NCI-H2081 (cell line): ENCODE measurements at regions not wholly inside any gene's neighbourhood (a gene's known extent, or its start where the extent isn't known, plus 50 kb on each side); places are given as distances from the start of the nearest gene placed in this dataset.
A peak's percentile ranks its signal among the peaks of the same experiment; 100 is the strongest.
"Not testable (repeated sequence)": the region's sequence is repeated elsewhere in the genome, so short reads cannot be mapped to it uniquely, and the experiment has no call there.

Source experiments
- DNase-seq, 2 experiments: peaks; one replicate each; lab custom pipeline; 2025; lab: John Stamatoyannopoulos, UW

DNA sequence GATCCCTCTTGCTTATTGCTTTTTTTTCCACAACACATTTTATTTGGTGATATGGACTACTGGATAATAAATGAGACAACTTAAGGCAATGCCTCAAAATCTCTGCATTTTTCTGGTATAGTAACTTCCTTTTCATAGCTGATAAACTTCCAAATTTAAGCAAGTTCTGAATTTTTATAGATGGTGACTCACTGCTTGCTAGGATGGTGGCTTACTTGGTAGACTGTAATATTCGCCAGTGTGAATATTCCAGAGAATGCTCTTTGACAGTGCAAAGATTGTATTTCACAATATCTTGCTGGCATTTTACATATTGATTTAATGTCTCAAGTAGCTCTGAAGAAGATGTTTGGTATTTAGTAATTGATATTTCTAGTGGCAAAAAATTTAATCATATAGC, 472.4 kb downstream of the TFEC start:
- no peak for DNase-seq

DNA sequence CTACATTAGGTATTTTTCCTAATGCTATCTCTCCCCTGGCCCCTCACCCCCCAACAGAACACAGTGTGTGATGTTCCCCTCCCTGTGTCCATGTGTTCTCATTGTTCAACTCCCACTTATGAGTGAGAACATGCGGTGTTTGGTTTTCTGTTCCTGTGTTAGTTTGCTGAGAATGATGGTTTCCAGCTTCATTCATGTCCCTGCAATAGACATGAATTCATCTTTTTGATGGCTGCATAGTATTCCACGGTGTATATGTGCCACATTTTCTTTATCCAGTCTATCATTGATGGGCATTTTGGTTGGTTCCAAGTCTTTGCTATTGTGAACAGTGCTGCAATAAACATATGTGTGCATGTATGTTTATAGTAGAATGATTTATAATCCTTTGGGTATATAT, 473.3 kb downstream of the TFEC start:
- DNase-seq: not testable (repeated sequence)

DNA sequence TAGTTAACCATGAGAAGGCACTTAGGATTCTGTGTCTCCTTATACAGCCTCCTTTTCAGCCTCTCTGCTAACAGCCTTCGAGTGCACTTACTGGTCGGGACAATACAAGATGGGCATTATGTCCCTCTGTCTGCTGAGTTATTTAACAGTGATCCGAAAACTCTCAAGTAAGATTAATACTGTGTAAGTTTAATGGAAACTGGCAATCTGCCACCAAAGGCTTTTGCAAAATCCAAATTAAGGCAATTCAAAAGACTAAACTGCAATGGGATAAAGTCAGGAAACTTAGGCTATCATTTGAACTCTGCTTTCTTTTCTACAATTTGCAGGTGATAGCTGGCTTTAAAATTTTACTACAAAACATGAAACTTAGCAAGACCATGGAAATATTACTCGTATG, 477.8 kb downstream of the TFEC start:
- no peak for DNase-seq

DNA sequence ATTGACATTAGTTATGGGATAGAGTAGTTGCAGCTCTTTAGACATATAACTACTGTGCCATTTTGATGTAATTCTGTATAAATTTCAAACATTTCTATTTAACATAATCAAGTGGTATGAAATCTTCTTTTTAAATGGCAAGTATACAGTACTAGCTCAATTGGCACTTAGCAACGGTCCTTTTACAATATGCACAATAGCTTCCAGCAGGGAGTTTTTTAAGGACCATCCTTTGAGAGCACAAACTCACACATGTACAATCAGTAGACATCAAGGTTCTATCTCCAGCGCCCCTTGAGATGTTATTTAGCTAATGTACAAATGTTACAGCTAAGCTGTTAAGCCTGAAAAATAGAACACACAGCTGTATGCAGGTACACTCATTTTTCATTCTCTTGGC, 480.7 kb downstream of the TFEC start:
- DNase-seq: no peak

DNA sequence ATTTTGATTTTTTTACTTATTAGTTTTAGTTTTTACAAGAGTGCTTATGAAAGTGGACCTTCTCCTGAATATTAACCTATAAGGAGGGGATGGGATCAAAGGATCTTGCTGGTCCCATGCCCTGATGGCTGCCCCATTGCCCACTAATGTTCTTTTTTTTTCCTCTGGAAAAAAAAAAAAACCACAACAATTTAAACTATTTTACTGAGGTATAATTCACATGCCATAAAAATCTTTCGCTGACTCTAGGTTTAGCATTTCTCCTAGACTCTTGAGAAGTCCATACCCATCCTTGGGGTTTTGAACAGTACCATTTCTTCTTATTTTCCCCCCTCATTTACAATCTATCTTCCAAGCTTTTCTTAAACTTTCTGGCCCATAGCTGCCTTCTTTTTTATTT, 481.8 kb downstream of the TFEC start:
- DNase-seq: no peak

DNA sequence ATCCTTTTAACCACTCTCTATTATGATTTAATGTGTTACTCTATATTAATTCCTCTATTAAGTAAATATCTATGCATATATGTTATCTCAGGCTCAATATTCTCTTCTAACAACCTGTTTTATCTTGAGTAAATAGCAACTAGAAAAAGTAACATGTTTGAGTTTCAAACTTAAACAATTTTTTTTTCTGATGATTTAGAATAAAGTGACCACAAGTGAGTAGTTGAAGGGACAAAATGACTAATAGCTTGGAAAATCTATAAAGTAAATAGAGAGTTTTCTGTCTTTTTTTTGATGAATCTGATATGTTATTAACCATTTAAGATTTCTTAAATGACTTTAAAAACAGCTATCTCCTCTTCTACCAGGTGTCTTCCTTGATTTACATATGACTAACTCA, 483.8 kb downstream of the TFEC start:
- DNase-seq: no peak

DNA sequence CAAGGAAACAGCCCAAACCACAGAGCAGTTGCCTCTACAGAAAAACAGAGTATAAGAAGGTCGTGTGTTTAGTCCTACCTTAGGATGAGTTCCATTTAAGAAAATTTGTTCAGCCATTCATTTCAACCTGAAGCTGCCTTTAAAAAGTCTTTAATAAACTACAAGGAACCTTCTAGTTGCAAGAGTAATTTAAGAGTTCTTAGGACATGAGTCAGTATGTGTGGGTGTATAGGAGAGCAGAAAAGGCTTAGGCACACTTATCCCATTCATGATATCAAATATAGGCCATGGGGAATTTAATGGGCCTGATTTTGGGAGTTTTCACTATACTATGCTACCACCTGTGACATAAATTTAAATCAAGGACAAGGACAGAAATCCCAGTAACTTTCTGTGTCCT, 496.8 kb downstream of the TFEC start:
- DNase-seq: no peak

DNA sequence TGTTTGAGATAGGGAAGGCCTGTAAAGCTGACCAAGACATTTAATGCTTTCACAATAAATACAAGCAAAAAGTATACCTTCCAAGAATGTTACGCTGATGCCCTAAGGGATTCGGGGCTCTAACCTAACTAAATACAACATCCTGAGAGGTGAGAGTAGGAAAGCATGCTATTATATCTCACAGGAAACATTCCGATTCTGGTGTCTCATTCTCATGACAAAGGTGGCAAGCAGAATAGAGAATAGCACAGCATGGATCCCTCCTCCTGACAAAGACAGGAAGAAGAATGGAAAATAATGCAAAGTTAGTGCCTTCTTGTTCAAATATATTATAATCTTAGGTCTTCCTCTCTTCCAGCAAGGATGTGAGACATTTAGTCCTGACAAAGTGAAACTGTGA, 504.3 kb downstream of the TFEC start:
- peak in 1 of 2 experiments; percentile 18 for DNase-seq

DNA sequence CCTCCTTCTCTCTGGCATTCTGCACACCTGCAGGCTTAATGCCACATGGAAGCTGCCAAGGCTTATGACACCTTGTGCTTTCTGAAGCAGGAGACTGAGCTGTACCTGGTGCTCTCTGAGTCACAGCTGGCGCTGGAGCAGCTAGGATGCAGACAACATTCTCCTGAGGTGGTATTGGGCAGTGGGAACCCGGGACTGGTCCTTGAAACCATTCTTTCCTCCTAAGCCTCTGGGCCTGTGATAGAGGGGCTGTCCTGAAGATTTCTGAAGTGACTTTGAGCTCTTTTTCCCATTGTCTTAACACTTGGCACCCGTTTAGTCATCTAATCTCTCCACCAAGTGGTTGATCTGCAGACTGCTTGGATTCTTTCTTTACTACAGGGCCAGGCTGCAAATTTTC, 508.4 kb downstream of the TFEC start:
- no peak for DNase-seq

DNA sequence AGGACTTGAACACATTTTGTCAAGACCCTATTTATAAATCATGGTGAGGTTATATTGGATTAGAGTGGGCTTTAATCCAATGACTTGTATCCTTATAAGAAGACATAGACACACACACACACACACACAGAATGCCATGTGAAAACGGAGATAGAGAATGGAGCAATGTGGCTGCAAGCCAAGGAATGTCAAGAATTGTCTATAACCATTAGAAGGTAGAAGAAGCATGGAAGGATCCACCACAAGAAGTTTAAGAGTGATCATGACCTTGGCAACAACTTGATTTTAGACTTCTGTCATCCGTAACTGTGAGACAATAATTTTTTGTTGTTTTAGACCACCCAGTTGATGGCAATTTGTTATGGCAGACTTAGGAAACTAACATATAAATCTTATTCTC, 514.2 kb downstream of the TFEC start:
- no peak for DNase-seq

DNA sequence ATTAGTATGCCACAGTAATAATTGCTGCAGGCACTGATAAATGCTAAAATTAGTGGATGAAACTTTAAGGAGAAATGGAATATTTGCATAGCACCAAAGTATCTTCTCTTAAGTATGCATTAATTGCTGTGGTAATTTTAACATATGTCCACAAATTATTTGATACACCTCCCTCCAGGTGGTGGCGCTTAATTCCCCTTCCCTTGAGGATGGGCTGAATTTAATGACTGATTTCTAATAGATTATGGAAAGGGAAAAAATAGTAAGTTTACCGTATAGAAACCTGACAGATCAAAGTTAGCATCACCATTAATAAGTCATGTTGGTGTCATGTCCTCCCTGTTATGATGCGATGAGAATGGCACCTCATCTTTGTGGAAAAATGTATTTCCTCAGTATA, 519.2 kb downstream of the TFEC start:
- no peak for DNase-seq

DNA sequence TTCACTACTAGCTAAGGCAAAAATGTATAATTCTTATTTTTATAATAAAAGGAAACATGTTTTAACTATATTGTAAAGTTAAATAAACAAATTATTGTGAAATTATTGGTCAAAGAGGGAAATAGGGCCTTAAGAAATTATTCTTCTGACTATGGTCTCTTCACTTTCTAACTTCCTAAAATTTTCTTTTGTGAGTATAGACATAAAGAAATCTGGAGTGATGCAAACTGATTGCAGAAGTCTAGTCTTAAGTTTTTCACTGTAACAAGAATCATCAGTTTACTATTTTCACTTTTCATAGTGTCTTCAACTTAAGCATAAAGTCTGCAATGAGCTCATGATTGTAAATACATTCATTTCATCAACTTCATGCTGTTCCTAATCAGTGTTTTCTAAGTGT, 525.4 kb downstream of the TFEC start:
- DNase-seq: no peak

DNA sequence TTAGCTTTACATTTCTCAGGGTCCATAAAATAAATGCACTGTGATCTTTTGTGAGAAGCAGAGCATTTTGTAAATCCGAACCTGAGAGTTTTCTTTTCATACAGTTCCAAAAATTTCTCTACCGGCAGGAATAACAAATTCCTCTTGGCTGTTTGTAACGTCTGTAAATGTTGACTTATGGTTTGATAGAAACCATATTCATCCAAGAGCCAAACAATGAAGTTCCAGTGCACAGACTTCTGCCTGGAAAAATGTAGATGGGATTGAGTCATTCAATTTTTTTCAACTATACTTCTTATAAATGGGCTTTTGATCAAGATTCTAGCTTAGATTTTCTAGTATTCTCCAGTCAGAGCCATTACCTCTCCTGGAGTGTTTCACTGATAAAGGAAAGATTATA, 530.6 kb downstream of the TFEC start:
- DNase-seq: no peak

DNA sequence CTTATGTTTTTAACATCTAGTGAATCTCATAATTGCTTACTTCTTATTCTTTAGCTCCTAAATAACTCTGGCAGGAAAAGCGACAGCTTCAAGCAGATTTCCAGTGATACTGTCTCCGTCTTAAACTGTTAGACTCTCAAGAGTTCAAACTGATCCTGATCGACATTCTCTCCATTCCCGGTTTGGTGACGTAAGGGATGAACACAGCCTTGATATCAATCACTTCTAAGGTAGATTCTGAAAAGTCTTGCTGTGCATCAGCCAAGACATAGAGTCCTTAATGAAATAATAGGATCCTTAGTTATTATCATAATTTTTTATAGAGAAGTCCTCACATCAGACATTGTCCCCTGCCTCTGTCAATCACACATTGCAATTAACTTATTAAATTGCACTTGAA, 534.6 kb downstream of the TFEC start:
- no peak for DNase-seq

DNA sequence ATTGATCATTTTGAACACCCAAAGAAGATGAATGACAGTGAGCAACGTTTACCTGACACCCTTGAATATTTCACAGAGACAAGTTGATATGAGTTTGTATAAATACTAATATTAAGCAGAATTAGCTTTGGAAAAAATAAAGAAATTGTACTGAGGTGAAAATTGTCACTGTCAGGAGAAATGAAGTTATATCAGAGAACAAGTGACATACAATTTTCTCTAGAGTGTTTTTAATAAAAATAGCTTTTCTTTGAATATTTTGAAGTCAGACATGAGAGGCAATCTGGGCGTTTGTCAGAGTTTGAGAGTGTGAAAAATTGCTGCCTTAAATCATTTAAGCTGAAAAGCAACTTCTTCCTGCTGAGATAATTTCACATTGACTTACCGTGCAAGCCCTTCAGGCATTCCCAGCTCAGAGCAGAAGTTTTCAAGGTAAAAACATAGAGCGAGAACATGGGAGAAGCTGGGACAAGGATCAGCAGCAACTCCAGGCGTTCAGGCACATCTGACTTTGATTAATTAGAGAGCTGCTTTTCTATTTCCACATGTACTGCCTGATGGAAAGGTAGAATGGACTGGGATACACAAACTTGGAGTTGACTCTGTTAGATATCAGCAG, 535.9 kb downstream of the TFEC start:
- DNase-seq: peak in 1 of 2 experiments; percentile 39

DNA sequence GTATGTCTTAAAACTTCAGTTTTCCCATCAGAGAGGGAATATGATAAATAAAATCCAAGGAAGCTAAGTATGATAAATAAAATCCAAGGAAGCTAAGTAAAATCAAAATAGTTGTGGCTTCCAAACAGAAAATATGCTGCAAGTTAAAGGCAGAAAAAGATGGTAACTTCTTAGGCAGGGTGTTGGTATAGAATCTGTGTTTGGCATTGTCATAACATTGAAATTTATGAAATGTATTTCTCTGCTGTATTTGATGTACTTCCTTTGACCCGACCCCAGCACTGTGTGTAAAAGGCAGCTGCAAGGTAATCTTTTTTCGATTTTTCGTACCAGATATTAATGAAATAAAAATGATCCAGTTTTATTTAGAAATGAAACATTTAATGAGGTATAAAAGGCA, 537.2 kb downstream of the TFEC start:
- DNase-seq: no peak

DNA sequence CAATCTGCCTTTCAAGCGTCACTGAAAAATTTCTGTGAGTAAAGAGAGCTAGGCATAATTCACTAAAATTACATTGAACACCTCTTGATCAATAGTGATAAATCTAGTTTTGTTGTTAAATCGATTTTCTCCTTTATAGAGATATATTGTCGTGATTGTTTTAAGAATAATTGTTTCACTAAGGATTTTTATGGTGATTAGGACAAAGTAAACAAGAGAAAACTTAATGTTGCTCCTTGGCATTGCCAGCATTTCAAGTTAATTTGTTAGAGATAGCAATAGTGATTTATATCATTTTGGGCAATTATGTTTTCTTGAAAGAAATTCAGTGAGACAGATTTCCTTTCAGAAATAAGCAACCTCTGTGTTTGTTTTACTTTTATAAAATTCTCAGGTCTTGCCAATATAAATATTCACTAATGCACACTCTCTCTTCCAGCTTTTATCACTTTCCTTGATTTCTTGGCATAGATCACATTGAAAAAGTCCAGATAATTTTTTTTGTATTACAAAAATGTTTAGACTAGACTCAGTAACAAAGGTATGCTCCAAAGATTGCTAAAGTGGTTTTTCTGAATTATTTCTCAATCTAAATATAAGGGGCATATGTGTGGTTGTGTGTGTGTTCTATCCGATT, 538.7 kb downstream of the TFEC start:
- DNase-seq: peak; percentile 20 to 73

DNA sequence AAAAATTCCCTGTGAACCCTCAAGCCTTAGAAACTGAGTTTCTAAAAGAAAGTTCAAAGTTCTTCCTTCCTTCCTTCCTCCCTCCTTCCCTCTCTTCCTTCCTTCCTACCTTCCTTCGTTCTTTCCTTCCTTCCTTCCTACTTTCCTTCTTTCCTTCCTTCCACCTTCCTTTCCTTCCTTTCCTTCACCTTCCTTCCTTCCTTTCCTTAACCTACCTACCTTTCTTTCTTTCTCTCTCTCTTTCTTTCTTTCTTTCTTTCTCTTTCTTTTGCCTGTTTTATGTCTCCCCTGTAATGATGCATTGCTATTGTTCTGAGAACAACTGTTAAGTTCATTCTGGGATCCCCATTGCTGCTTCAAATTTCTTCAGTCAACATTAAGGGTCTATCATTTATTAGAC, 551.1 kb downstream of the TFEC start:
- no peak for DNase-seq

DNA sequence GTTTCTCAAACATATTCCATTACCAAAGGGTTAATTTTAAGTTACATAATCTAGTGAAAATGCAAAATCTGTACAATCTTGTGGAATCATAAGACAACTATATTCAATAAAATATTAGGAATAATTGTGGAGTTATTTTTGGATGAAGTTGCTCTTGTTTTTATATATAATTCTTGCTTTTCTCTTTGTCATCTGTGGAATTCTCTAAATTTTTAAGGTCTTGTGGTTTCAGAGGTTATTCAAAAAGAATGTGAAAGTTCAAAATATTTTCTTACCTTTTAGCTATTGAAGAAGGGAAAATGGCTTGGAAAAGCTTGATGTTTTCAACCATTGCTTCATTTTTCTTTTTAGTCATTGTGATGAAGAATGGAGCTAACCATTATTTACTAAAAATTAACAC, 552.1 kb downstream of the TFEC start:
- DNase-seq: no peak

DNA sequence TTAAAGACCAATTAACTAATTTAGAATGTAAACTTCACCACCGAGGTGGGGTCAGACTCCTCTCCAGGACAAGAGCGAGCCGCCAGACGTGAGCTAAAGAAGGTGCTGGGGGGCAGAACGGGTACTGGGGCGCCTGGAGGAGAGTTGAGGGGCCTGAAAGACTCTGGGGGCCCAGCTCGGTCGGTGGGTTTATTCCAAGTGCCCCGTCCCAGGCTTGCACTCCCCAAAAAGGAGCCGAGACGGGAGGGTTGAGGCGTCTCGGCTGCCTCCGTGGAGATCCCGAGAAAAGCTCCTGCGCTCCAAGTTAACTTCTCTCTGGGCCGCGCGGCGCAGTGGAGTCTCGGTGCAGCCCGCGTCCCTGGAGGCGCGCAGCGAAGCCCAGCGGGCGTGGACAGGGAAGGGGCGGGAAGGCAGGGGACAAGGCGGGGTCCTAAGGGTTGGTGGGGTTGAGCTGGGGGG, 553.3 kb downstream of the TFEC start:
- DNase-seq: no peak

DNA sequence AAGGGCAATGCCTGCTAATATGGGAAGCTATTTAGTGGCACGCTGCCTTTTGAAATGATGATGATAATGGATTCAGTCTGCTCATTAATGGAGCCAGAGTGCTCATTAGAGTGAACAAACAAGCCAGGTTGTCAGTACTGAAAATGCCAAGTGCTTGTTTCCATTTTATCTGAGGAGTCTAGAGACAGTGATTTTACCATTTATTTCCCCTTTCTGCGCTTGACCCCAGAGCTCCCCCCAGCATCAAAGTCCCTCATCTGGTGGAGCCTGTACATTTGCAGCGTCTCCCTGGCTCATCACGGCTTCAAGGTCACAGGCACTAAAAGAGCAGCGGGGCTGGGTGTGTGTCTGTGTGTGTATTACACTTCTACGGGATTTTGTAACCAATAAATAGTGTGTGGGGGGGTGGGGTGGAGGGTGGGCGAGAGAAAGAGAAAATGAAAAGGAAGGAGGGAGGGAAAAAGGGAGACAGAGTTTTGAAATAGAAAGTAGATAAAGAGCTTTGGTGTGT, 553.8 kb downstream of the TFEC start:
- DNase-seq: peak; percentile 36 to 82

DNA sequence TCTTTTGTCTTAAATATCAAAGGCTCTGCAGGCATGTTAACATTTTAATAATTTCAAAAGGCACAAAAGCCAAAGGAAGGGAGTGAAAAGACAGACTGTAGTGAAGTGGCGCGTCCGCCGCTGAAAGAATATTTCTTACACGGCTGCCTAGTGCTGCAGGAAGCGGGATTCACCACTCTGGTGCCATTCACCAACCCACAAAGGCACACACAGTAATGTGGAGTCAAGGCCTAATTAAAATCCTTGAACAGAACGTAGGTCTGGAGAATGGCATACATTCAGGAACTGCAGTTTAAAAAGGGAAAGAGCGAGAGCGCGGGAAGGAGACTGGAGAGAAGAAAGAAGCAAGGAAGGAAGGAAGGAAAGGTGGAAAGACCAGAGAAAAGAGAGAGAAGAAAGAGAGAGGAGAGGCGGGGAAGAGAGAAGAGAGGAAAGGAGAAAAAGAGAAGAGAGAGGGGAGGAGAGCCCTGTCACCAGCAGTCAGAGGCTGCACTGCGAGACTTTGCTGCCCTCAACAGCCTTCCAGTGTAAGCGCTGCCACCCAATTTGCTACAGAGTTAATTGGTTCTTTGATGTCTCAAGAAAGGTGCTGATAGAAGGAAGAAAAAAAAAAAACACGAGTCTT, 554.0 kb downstream of the MDFIC start:
- peak in 1 of 2 experiments; percentile 24 for DNase-seq

DNA sequence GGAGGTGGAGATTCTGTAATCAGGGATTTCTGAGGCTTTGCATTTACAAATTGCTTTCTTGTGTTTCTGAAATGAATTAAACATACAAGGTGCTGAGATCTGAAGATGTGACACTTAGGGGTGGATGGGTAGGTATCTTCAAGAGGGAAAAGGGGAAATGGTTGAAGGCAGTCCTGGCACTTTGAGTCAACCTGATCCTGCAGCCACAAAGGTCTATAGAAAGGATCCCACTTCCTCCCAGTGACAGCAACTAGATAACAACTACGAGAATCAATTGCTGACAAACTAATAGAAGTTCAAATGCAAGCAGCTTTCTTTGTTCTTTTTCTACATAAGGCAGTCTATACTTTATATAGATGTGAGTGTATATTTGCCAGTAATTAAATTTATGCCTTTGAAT, 553.3 kb downstream of the MDFIC start:
- no peak for DNase-seq
